A549 (cell line): ENCODE measurements at regions not wholly inside any gene's neighbourhood (a gene's known extent, or its start where the extent isn't known, plus 50 kb on each side); places are given as distances from the start of the nearest gene placed in this dataset.

Source experiments
- ATAC-seq, 2 experiments: fragments of 200-7000 bp in 1 of 2; fragments of >200 bp in 1 of 2; cut with Nextera tagmentation in 1 of 2; cut with Tn5 transposase in 1 of 2; 3 replicates each; pipeline versions ENCODE4 v1.8.0 to v1.9.1; 2018 to 2020; ENCODE audit warnings: mild to moderate bottlenecking in 1 of 2, moderate library complexity in 1 of 2
- CTCF ChIA-PET: fragments of 300-600 bp; sonication (Branson Sonifier 250); formaldehyde crosslinking; extraction: SDS; loops from one replicate; lab custom pipeline; 2021; ENCODE audit warnings: antibody characterized with exemption, inconsistent platforms; lab: Yijun Ruan, JAX
- POLR2A ChIA-PET: fragments of 350-600 bp; formaldehyde crosslinking; extraction: SDS; loops from one replicate; lab custom pipeline; 2021; ENCODE audit warnings: antibody characterized with exemption, inconsistent platforms; lab: Yijun Ruan, JAX
- DNase-seq, 2 experiments: peaks; one replicate each; pipeline versions ENCODE4 v3.0.0 to v3.0.0-alpha.2; 2011 to 2016; ENCODE audit warnings: low read depth in 1 of 2, low spot score in 1 of 2
- FAIRE-seq: peaks from 2 replicates; lab custom pipeline; 2011; peaks lifted over from hg19 to GRCh38; lab: Jason Lieb, UNC
- H3K27ac ChIP-seq, 2 experiments: fragments of >200 bp; sonication (Bioruptor Twin); formaldehyde crosslinking; 3 replicates each; pipeline ENCODE4 v1.5.1; 2016 to 2017
- H3K4me1 ChIP-seq: fragments of >200 bp; sonication (Bioruptor Twin); formaldehyde crosslinking; 3 replicates; pipeline ENCODE4 v1.6.1; 2016
- H3K4me2 ChIP-seq: fragments of >200 bp; sonication (Bioruptor Twin); formaldehyde crosslinking; 3 replicates; pipeline ENCODE4 v1.6.1; 2016
- H3K4me3 ChIP-seq: fragments of >200 bp; sonication (Bioruptor Twin); formaldehyde crosslinking; 3 replicates; pipeline ENCODE4 v1.5.1; 2016
- H3K9me3 ChIP-seq: fragments of >200 bp; sonication (Bioruptor Twin); formaldehyde crosslinking; 3 replicates; pipeline ENCODE4 v1.6.1; 2016
- CBX2 ChIP-seq: fragments of 200-600 bp; sonication (generic); IDR thresholded peaks from 2 replicates; pipeline ENCODE4 v1.6.1; 2016; ENCODE audit warnings: low read depth, mild to moderate bottlenecking, borderline replicate concordance
- CBX8 ChIP-seq: fragments of 200-600 bp; sonication (generic); IDR thresholded peaks from 2 replicates; pipeline ENCODE4 v1.6.1; 2016
- CEBPB ChIP-seq, 2 experiments: fragments of >200 bp in 1 of 2; sonication (Bioruptor Twin) in 1 of 2; formaldehyde crosslinking in 1 of 2; IDR thresholded peaks; 2 replicates each; pipeline ENCODE4 v1.6.1; 2012 to 2016
- CHD4 ChIP-seq: fragments of 200-600 bp; sonication (generic); IDR thresholded peaks from 2 replicates; pipeline ENCODE4 v1.6.1; 2016; ENCODE audit warnings: antibody characterized with exemption, mild to moderate bottlenecking, borderline replicate concordance
- E2F6 ChIP-seq: IDR thresholded peaks from 2 replicates; pipeline ENCODE4 v1.6.1; 2012; ENCODE audit warnings: low read depth, borderline replicate concordance
- EHF ChIP-seq: fragments of 250-450 bp; sonication (Bioruptor Pico); IDR thresholded peaks from 2 replicates; pipeline ENCODE4 v1.5.0; 2020; ENCODE audit warnings: mild to moderate bottlenecking
- EP300 ChIP-seq, 2 experiments: fragments of >200 bp; sonication (Bioruptor Twin); formaldehyde crosslinking; IDR thresholded peaks; 2 replicates in 1 of 2; 3 replicates in 1 of 2; pipeline ENCODE4 v1.6.1; 2016 to 2017
- ESRRA ChIP-seq: fragments of 150-350 bp; IDR thresholded peaks from 2 replicates; pipeline ENCODE4 v1.6.1; 2014; ENCODE audit warnings: mild to moderate bottlenecking, low read length, borderline replicate concordance
- FOSB ChIP-seq: fragments of 250-450 bp; sonication (Bioruptor Pico); IDR thresholded peaks from 2 replicates; pipeline ENCODE4 v1.5.0; 2020; ENCODE audit warnings: mild to moderate bottlenecking, moderate library complexity
- FOSL2 ChIP-seq, 2 experiments: fragments of 450-650 bp in 1 of 2; fragments of >200 bp in 1 of 2; sonication (Bioruptor Twin) in 1 of 2; formaldehyde crosslinking; IDR thresholded peaks; 2 replicates each; pipeline versions ENCODE4 v1.5.0 to v1.6.1; 2016 to 2020; ENCODE audit warnings: mild to moderate bottlenecking in 1 of 2, moderate library complexity in 1 of 2
- GATA3 ChIP-seq: IDR thresholded peaks from 2 replicates; pipeline ENCODE4 v1.6.1; 2012; ENCODE audit warnings: borderline replicate concordance
- HES2 ChIP-seq: fragments of >200 bp; sonication (Bioruptor Twin); formaldehyde crosslinking; IDR thresholded peaks from 2 replicates; pipeline ENCODE4 v1.6.1; 2016
- HMGXB4 ChIP-seq: fragments of 250-450 bp; sonication (Bioruptor Pico); IDR thresholded peaks from 2 replicates; pipeline ENCODE4 v1.5.0; 2021; ENCODE audit warnings: mild to moderate bottlenecking, moderate library complexity, borderline replicate concordance
- JUN ChIP-seq, 2 experiments: fragments of >200 bp; sonication (Bioruptor Twin); formaldehyde crosslinking; IDR thresholded peaks; 2 replicates in 1 of 2; 3 replicates in 1 of 2; pipeline ENCODE4 v1.6.1; 2016 to 2017
- JUNB ChIP-seq: fragments of >200 bp; sonication (Bioruptor Twin); formaldehyde crosslinking; IDR thresholded peaks from 2 replicates; pipeline ENCODE4 v1.6.1; 2016
- KDM1A ChIP-seq: fragments of 200-600 bp; sonication (generic); IDR thresholded peaks from 2 replicates; pipeline ENCODE4 v1.6.1; 2016; ENCODE audit warnings: low read depth, mild to moderate bottlenecking
- MAFK ChIP-seq: fragments of 450-650 bp; IDR thresholded peaks from 2 replicates; pipeline ENCODE4 v1.6.1; 2014; ENCODE audit not compliant: partially characterized antibody
- NPAS2 ChIP-seq: fragments of 250-450 bp; sonication (Bioruptor Pico); IDR thresholded peaks from 2 replicates; pipeline ENCODE4 v1.8.0; 2022; ENCODE audit warnings: mild to moderate bottlenecking, moderate library complexity, borderline replicate concordance
- PBX3 ChIP-seq: IDR thresholded peaks from 2 replicates; pipeline ENCODE4 v1.6.1; 2012
- PHF8 ChIP-seq: fragments of 200-600 bp; sonication (generic); IDR thresholded peaks from 2 replicates; pipeline ENCODE4 v1.6.1; 2016; ENCODE audit warnings: low read depth, mild to moderate bottlenecking, antibody characterized with exemption, moderate library complexity, borderline replicate concordance
- POLR2A ChIP-seq: IDR thresholded peaks from 2 replicates; pipeline ENCODE4 v1.6.1; 2012; ENCODE audit warnings: mild to moderate bottlenecking, low read length
- RARB ChIP-seq: fragments of 250-450 bp; sonication (Bioruptor Pico); IDR thresholded peaks from 2 replicates; pipeline ENCODE4 v1.8.0; 2021; ENCODE audit warnings: mild to moderate bottlenecking, moderate library complexity
- RNF2 ChIP-seq: fragments of 200-600 bp; sonication (generic); IDR thresholded peaks from 2 replicates; pipeline ENCODE4 v1.6.1; 2016; ENCODE audit warnings: low read depth, mild to moderate bottlenecking, antibody characterized with exemption, moderate library complexity, borderline replicate concordance
- SMC3 ChIP-seq: fragments of >200 bp; sonication (Bioruptor Twin); formaldehyde crosslinking; IDR thresholded peaks from 3 replicates; pipeline ENCODE4 v1.6.1; 2018; ENCODE audit warnings: inconsistent platforms
- SREBF2 ChIP-seq: fragments of 450-650 bp; IDR thresholded peaks from 2 replicates; pipeline ENCODE4 v1.6.1; 2014; ENCODE audit warnings: mild to moderate bottlenecking, moderate library complexity
- USF2 ChIP-seq: fragments of 450-650 bp; IDR thresholded peaks from 2 replicates; pipeline ENCODE4 v1.6.1; 2014; ENCODE audit warnings: antibody characterized with exemption
- ZFP36 ChIP-seq: fragments of 450-650 bp; IDR thresholded peaks from 2 replicates; pipeline ENCODE4 v1.6.1; 2014; ENCODE audit warnings: borderline replicate concordance; ENCODE audit not compliant: partially characterized antibody
- ZSCAN20 ChIP-seq: fragments of 250-450 bp; sonication (Bioruptor Pico); IDR thresholded peaks from 2 replicates; pipeline ENCODE4 v1.8.0; 2022; ENCODE audit warnings: mild to moderate bottlenecking, moderate library complexity
- WGBS: methylation state at CpG from one replicate; pipeline ENCODE4 v1.1.6; 2017; ENCODE audit errors: missing lambda C conversion rate; 5-methylcytosine and 5-hydroxymethylcytosine counted together

GRCh38 chr2:144015036-144015435 lies 504.9 kb downstream of the ZEB2 start:
- DNase-seq (no peak), FAIRE-seq (no peak), ATAC-seq (peak in 1 of 2 experiments; percentile 19; a peak in 1 of 6 replicates)
- POLR2A ChIA-PET: no interaction called here
- WGBS: 36% methylated on average over 3 of the region's 3 CpGs
- Histone ChIP-seq H3K27ac (peak overlapping the region; percentile 8 to 59; a peak in 3 of 6 replicates), H3K4me1 (peaks cover 21% of the 10 kb centered on the region), H3K4me2 (0 out of 3 replicates have a peak overlapping the region, but pooled peaks have one; percentile 16), H3K9me3 (no peaks in the 10 kb centered on the region; the same call in 2 of the 3 replicates), H3K4me3 (no peak overlapping the region)
- no peak for TF ChIP-seq JUN (IDR thresholded peaks at IDR 0.05)
- TF ChIP-seq CEBPB (IDR thresholded peaks at IDR 0.05): no peak
- no peak for TF ChIP-seq FOSL2 (IDR thresholded peaks at IDR 0.05)
- TF ChIP-seq FOSL2 (CRISPR knock-in tag; IDR thresholded peaks at IDR 0.05): no peak
- TF ChIP-seq HES2: no peak
- TF ChIP-seq HMGXB4 (CRISPR knock-in tag): no peak
- no peak for TF ChIP-seq EHF (CRISPR knock-in tag)
- no peak for TF ChIP-seq SREBF2
- TF ChIP-seq NPAS2: no peak
- no peak for TF ChIP-seq RNF2
- no peak for TF ChIP-seq JUNB
- TF ChIP-seq SMC3: no peak
- TF ChIP-seq CBX2: no peak
- TF ChIP-seq EP300 (IDR thresholded peaks at IDR 0.05): no peak
- TF ChIP-seq CHD4: no peak
- no peak for TF ChIP-seq POLR2A
- TF ChIP-seq MAFK: no peak
- no peak for TF ChIP-seq USF2
- TF ChIP-seq PBX3: no peak
- TF ChIP-seq ESRRA: no peak
- no peak for TF ChIP-seq FOSB
- CTCF ChIA-PET: interaction anchor here (0.7 kb wide), 1 partner anchor 264 kb away, joined by 3 read pairs; no protein-coding TSS in a partner anchor

GRCh38 chr2:144014103-144014502 lies 505.8 kb downstream of the ZEB2 start:
- H3K4me1 ChIP-seq: peaks cover 21% of the 10 kb centered on the region
- no peak overlapping the region for H3K4me3 ChIP-seq
- no peak for ATAC-seq
- 61% methylated on average over 5 of the region's 5 CpGs for WGBS
- H3K4me2 ChIP-seq: no peak overlapping the region
- TF ChIP-seq RARB (CRISPR knock-in tag) (no peak), E2F6 (no peak), ZSCAN20 (CRISPR knock-in tag) (no peak), KDM1A (no peak), PBX3 (no peak), NPAS2 (no peak), ZFP36 (no peak), PHF8 (no peak), GATA3 (no peak), JUN (IDR thresholded peaks at IDR 0.05) (no peak), CBX8 (no peak), HES2 (no peak), CHD4 (no peak)
- H3K27ac ChIP-seq: no peak overlapping the region
- ChIA-PET POLR2A (no interaction called here), CTCF (no interaction called here)
- no peak for FAIRE-seq
- H3K9me3 ChIP-seq: no peaks in the 10 kb centered on the region
- DNase-seq: no peak
